Lower leg skin (tissue), 4 donors: ENCODE measurements at regions not wholly inside any gene's neighbourhood (a gene's known extent, or its start where the extent isn't known, plus 50 kb on each side); places are given as distances from the start of the nearest gene placed in this dataset.
"Not testable (repeated sequence)": the region's sequence is repeated elsewhere in the genome, so short reads cannot be mapped to it uniquely, and the experiment has no call there.

Experiments
- DNase-seq, 2 donors: peaks; one replicate each; pipeline ENCODE4 v3.0.0-alpha.2; 2019; ENCODE audit warnings: low spot score in 2 of 2
- H3K4me3 ChIP-seq: fragments of 200-600 bp; sonication (generic); 2 replicates; pipeline ENCODE4 v1.5.1; 2017; ENCODE audit warnings: mild to moderate bottlenecking, low read depth; ENCODE audit not compliant: poor library complexity, severe bottlenecking
- POLR2A ChIP-seq, 2 donors: fragments of 450-650 bp; IDR thresholded peaks; one replicate each; pipeline ENCODE4 v1.6.1; 2016 to 2017; ENCODE audit warnings: antibody characterized with exemption in 2 of 2, mild to moderate bottlenecking in 1 of 2, moderate library complexity in 1 of 2
- WGBS, 2 donors: methylation state at CpG; one replicate each; pipeline ENCODE4 v1.1.5; 2018; 5-methylcytosine and 5-hydroxymethylcytosine counted together
- intact Hi-C: fragments of 100-400 bp; cut with DNase I; formaldehyde crosslinking; loops from one replicate; pipeline ENCODE4 v1.15.0; 2023; ENCODE audit warnings: low total_unique reads
- TF ChIP-seq, protein P1 (sequence below), 3 donors: fragments of 450-650 bp; IDR thresholded peaks; one replicate each; pipeline ENCODE4 v1.5.1; 2016; ENCODE audit warnings: antibody characterized with exemption in 3 of 3, mild to moderate bottlenecking in 3 of 3, moderate library complexity in 2 of 3

DNA sequence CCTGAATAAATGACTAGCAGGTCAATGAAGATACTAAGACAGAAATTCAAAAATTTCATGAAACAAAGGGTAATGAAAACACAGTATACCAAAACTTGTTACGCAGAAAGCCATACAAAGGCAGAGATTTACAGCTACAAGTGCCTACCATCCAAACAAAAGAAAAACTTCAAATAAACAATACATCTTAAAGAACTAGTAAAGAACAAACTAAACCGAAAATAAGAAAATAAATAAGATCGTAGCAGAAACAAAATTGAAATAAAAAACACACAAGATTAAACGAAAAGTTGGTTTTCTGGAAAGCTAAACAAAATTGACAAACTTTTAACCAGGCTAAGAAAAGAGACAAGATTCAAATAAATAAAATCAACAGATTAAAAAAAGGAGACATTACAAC, 51.5 kb downstream of the VPREB1 start:
- WGBS, 2 donors, result 93 to 97% methylated on average over 4 of the region's 4 CpGs
- intact Hi-C loops, DNase-seq: not testable (repeated sequence)

DNA sequence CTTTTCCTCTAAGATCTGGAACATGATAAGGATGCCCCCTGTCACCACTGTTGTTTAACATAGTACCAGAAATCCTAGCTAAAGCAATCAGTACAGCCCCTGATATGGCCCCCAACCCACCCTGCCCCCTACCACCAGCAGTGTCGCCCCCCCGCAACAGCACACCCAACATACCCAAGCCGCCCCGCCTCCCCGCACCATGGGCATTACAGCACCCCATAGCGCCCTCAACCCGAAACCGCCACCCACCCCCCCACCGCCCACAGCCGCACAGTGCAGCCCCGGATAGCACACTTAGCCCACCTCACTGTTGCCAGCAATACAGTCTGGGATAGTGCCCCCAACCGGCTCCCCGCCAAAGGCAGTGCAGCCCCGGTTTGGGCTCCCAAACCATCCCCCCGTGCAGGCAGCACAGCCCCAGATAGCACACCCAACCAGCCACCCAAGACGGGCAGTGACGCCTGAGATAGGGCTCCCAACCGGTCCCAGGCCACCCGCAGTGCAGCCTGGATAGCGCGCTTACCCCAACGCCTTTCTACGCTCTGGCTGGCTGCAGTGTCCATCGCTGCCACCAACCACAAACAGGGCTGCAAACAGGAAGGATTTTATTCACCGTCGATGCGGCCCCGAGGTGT, 52.7 kb downstream of the VPREB1 start:
- H3K4me3 ChIP-seq, result peak overlapping the region; percentile 94
- DNase-seq, intact Hi-C loops: not testable (repeated sequence)
- 2% methylated on average over 18 of the region's 28 CpGs; no CpG with 5 or more reads in 1 of the 2 donors for WGBS, 2 donors

More for the DNA sequence above, 51.5 kb downstream of the VPREB1 start:
- H3K4me3 ChIP-seq, result not testable (repeated sequence)

DNA sequence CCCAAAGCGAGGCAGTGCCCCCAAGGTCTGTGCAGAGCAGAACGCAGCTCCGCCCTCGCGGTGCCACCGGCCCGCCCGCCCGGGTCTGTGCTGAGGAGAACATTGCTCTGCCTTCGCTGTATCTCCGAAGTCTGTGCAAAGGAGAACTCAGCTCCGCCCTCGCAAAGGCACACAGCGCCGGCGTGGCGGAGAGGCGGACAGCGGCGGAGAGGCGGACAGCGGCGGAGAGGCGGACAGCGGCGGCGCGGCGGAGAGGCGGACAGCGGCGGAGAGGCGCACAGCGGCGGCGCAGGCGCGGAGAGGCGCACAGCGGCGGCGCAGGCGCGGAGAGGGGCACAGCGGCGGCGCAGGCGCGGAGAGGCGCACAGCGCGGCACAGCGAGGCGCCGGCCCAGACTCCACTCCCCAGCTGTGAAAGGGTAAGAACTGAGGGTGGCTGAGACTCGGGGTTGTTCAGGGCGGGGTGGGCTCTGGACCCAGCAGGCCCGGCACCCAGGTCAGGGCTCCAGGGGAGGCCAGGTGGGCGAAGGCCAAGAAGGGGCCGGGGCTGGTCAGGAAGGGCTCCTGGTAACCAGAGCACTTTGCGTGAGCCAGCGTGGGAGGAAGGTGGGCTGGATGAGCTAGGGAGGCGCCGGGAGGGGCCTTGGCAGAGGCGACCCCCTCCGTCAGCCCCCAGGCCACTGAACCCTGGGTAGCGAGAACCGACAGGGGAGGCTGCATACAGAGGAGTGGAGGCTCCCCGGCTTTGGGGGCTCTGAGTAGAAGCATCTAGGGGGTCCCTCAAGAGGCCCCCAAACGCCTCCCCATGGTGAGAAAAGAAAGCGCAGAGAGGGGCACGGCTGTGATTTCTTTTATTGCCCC, 53.4 kb downstream of the VPREB1 start:
- intact Hi-C loops, DNase-seq: not testable (repeated sequence)
- WGBS, 2 donors, result 0 to 1% methylated on average over 56 to 68 of the region's 72 CpGs
- peak overlapping the region; percentile 94 for H3K4me3 ChIP-seq

DNA sequence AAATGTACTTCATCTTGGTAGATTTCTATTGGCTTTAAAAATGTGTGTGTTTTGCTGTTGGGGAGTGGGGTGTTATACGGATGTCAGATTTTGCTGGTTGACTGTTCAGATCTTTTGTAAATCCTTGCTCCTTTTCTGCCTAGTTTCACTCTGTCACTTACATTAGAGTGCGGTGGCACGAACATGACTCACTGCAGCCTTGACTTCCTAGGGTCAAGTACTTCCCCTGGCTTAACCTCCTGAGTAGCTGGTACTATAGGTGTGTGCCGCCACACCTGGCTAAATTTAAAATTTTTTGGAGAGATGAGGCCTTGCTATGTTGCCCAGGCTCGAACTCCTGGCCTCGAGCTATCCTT, 54.0 kb downstream of the VPREB1 start:
- intact Hi-C loops, DNase-seq: not testable (repeated sequence)
- H3K4me3 ChIP-seq, result peak overlapping the region; percentile 94
- 19 to 32% methylated on average over 6 of the region's 6 CpGs for WGBS, 2 donors

DNA sequence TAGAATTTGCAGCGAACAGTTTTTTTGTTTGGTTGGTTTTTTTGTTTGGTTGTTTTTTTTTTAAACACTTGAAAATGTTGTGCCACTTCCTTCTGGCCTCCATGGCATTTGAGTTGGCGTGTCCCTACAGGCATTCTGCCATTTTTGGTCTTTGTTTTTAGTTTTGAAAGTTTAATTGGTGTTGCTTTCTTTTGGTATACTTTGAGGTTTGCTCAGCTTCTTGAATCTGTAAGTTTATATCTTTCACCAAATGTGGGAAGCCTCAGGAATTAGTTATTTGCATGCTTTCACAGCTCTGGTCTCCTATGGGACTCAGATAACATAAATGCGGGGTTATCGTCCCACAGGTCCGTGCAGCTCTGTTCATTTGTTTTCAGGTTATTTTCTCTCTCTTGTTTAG, 55.9 kb downstream of the VPREB1 start:
- H3K4me3 ChIP-seq, intact Hi-C loops, DNase-seq: not testable (repeated sequence)
- 90 to 95% methylated on average over 5 of the region's 5 CpGs for WGBS, 2 donors

DNA sequence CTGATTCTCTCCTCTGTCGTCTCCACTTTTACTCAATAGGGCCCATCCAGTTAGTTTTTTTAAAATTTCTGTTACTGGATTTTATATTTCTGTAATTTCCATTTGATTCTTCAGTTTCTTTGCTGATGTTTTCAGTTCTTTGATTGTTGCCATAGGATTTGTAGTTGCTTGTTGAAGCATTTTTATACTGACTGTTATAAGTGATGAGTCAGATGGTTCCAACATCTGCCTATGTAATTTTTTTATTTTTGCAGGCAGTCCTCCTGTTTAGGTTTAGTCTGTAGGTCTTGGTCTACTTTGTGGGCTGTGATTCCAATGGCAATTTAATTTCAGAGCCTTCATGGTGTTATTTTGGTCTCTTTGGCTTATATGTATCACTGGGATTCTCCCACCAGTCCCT, 56.4 kb downstream of the VPREB1 start:
- WGBS, 2 donors, result 92 to 100% methylated on average over 1 of the region's 1 CpG
- H3K4me3 ChIP-seq, result not testable (repeated sequence)

DNA sequence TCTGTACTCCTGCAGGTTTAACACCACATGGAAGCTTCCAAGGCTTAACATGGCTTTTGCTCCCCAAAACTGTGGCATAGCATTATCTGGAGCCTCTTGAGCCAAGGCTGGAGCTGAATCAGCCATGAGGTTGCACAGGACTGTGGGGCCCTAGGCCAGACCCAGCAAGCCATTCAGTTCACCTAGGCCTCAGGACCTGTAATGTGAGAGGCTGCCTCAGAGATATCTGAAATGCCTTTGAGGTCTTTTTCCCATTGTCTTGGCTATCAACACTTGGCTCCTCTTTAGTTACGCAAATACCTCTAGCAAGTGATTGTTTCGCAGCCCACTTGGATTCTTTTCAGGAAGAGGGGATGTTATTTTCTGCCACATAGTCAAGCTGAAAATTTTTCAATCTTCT, 72.0 kb downstream of the VPREB1 start:
- intact Hi-C loops, result no loop called here
- no peak for DNase-seq
- H3K4me3 ChIP-seq, result no peak overlapping the region
- 98 to 100% methylated on average over 2 of the region's 2 CpGs for WGBS, 2 donors
- TF ChIP-seq, protein P1, sequence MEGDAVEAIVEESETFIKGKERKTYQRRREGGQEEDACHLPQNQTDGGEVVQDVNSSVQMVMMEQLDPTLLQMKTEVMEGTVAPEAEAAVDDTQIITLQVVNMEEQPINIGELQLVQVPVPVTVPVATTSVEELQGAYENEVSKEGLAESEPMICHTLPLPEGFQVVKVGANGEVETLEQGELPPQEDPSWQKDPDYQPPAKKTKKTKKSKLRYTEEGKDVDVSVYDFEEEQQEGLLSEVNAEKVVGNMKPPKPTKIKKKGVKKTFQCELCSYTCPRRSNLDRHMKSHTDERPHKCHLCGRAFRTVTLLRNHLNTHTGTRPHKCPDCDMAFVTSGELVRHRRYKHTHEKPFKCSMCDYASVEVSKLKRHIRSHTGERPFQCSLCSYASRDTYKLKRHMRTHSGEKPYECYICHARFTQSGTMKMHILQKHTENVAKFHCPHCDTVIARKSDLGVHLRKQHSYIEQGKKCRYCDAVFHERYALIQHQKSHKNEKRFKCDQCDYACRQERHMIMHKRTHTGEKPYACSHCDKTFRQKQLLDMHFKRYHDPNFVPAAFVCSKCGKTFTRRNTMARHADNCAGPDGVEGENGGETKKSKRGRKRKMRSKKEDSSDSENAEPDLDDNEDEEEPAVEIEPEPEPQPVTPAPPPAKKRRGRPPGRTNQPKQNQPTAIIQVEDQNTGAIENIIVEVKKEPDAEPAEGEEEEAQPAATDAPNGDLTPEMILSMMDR (IDR thresholded peaks at IDR 0.05), result no peak

More for the DNA sequence above, 56.4 kb downstream of the VPREB1 start:
- intact Hi-C loops, DNase-seq: not testable (repeated sequence)

DNA sequence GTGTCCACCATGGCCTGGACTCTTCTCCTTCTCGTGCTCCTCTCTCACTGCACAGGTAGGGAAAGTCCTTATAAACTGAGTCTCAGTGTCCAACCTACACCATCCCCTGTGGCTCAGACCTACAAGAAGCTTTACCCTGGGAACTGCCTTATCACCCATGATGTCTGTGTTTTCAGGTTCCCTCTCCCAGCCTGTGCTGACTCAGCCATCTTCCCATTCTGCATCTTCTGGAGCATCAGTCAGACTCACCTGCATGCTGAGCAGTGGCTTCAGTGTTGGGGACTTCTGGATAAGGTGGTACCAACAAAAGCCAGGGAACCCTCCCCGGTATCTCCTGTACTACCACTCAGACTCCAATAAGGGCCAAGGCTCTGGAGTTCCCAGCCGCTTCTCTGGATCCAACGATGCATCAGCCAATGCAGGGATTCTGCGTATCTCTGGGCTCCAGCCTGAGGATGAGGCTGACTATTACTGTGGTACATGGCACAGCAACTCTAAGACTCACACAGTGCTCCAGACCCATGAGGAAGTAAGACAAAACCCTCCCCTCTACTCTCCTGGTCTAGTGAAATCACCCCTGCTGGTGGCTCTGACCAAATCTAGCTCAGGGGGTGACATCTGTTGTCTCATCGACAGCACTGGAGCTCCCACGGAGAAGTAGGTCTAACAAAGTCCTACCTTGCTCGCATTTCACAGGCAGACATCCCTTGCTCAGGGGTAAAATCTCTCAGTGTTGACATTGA, 74.3 kb downstream of the VPREB1 start:
- 94 to 99% methylated on average over 8 of the region's 8 CpGs for WGBS, 2 donors
- H3K4me3 ChIP-seq, result no peak overlapping the region
- DNase-seq, result no peak
- intact Hi-C loops, result no loop called here
- no peak for TF ChIP-seq POLR2A (IDR thresholded peaks at IDR 0.05)
- TF ChIP-seq, protein P1 (IDR thresholded peaks at IDR 0.05), result no peak

DNA sequence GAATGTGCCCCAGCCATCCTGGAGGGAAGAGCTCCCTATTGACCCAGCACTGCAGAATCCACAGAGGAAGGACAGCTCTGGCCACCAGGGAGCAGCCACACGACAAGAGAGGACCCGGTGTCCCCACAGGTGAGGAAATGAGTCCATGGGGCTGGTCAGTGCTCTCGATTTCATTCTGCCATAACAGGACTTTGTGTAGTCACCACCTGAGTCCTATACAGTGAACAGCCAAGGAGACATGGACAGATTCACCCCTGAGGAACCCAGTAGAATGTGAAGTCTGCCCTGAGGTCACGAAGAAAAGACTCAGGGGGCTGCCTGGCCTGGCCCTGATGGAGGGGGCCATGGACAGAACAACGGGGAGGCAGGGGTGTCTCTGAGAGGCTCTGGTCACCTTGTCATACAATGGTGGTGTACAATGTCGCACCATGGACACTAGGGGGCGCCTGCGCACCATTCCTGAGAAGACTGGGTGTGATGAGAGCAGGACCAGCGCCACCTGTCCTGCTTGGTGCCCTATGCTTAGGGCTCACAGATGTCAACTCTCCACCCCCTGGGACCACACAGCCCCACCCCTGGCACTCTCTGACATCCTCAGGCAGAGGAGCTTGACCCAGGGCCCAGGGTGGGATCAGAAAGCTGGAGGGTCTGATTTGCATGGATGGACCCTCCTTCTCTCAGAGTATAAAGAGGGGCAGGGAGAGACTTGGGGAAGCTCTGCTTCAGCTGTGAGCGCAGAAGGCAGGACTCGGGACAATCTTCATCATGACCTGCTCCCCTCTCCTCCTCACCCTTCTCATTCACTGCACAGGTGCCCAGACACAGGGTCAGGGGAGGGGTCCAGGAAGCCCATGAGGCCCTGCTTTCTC, 77.4 kb downstream of the VPREB1 start:
- 15 to 22% methylated on average over 9 of the region's 11 CpGs for WGBS, 2 donors
- peak in 1 of 2 donors; percentile 88 for DNase-seq
- H3K4me3 ChIP-seq, intact Hi-C loops: not testable (repeated sequence)
